GM12878 (cell line): ENCODE measurements at regions not wholly inside any gene's neighbourhood (a gene's known extent, or its start where the extent isn't known, plus 50 kb on each side); places are given as distances from the start of the nearest gene placed in this dataset.
A peak's percentile ranks its signal among the peaks of the same experiment; 100 is the strongest.
"Not testable (repeated sequence)": the region's sequence is repeated elsewhere in the genome, so short reads cannot be mapped to it uniquely, and the experiment has no call there.

Experiments
- ATAC-seq: fragments of 200-7000 bp; cut with Tn5 transposase; 3 replicates; pipeline ENCODE4 v1.9.1; 2020; ENCODE audit warnings: mild to moderate bottlenecking, moderate library complexity
- BruUV-seq: library from RNA; stranded (reverse); fragments of 400-500 nt; replicated peaks from 2 replicates; lab custom pipeline; 2021; lab: Mats Ljungman, UMichigan
- CTCF ChIA-PET: fragments of 300-600 bp; sonication (Branson Sonifier 250); formaldehyde crosslinking; extraction: SDS; loops from one replicate; lab custom pipeline; 2021; ENCODE audit warnings: inconsistent platforms; lab: Yijun Ruan, JAX
- POLR2A ChIA-PET: fragments of 350-600 bp; formaldehyde crosslinking; extraction: SDS; loops from one replicate; lab custom pipeline; 2021; ENCODE audit warnings: inconsistent platforms; lab: Charles Lee
- RAD21 ChIA-PET: fragments of 300-600 bp; sonication (Branson Sonifier 250); formaldehyde crosslinking; loops from one replicate; lab custom pipeline; 2023; ENCODE audit warnings: antibody characterized with exemption; ENCODE audit not compliant: unreplicated experiment; lab: Charles Lee
- SMC1A ChIA-PET: fragments of 300-600 bp; sonication (Branson Sonifier 250); formaldehyde crosslinking; loops from one replicate; lab custom pipeline; 2023; ENCODE audit not compliant: unreplicated experiment, uncharacterized antibody; lab: Charles Lee
- DNase-seq: peaks from one replicate; pipeline ENCODE4 v3.0.0-alpha.2; 2011; ENCODE audit warnings: low read depth, low spot score
- FAIRE-seq: peaks from 3 replicates; lab custom pipeline; 2011; peaks lifted over from hg19 to GRCh38; lab: Jason Lieb, UNC
- H2AFZ ChIP-seq: 2 replicates; pipeline ENCODE4 v1.6.0; 2011; ENCODE audit warnings: low read depth, low read length, control low read depth; ENCODE audit not compliant: control insufficient read depth
- H3K27ac ChIP-seq: 2 replicates; pipeline ENCODE4 v1.5.1; 2011; ENCODE audit warnings: control low read depth; ENCODE audit not compliant: control insufficient read depth, insufficient read depth
- H3K27me3 ChIP-seq, 2 experiments: replicated peaks in 1 of 2; 2 replicates each; pipeline versions ENCODE4 v1.6.0 to v1.6.1; 2011; ENCODE audit warnings: low read length in 1 of 2; ENCODE audit not compliant: control insufficient read depth in 2 of 2, insufficient read depth in 2 of 2
- H3K36me3 ChIP-seq, 2 experiments: 2 replicates each; pipeline ENCODE4 v1.5.1; 2011; ENCODE audit warnings: low read length in 1 of 2; ENCODE audit not compliant: control insufficient read depth in 2 of 2, insufficient read depth in 2 of 2
- H3K4me1 ChIP-seq: 2 replicates; pipeline ENCODE4 v1.6.1; 2011; ENCODE audit warnings: mild to moderate bottlenecking, low read length, moderate library complexity, mixed read lengths; ENCODE audit not compliant: control insufficient read depth, insufficient read depth
- H3K4me2 ChIP-seq: 2 replicates; pipeline ENCODE4 v1.6.0; 2011; ENCODE audit warnings: control low read depth; ENCODE audit not compliant: control insufficient read depth, insufficient read depth
- H3K4me3 ChIP-seq: fragments of 200-600 bp; sonication (generic); 2 replicates; pipeline ENCODE4 v1.5.1; 2016
- H3K79me2 ChIP-seq: 2 replicates; pipeline ENCODE4 v1.6.0; 2011; ENCODE audit warnings: low read length; ENCODE audit not compliant: control insufficient read depth, insufficient read depth
- H3K9ac ChIP-seq: 2 replicates; pipeline ENCODE4 v1.8.0; 2011; ENCODE audit warnings: low read length, control low read depth, mixed read lengths; ENCODE audit not compliant: control insufficient read depth, insufficient read depth
- H3K9me3 ChIP-seq: replicated peaks from 3 replicates; pipeline ENCODE4 v1.5.1; 2011; ENCODE audit warnings: mild to moderate bottlenecking, low read length; ENCODE audit not compliant: control insufficient read depth, insufficient read depth
- H4K20me1 ChIP-seq: 2 replicates; pipeline ENCODE4 v1.6.0; 2011; ENCODE audit not compliant: control insufficient read depth, insufficient read depth
- IKZF1 ChIP-seq: fragments of 450-650 bp; conservative IDR thresholded peaks from 2 replicates; pipeline ENCODE4 v1.6.1; 2017; ENCODE audit warnings: antibody characterized with exemption, mild to moderate bottlenecking
- SPI1 ChIP-seq: IDR thresholded peaks from 2 replicates; pipeline ENCODE4 v1.6.1; 2011; ENCODE audit warnings: low read depth, mild to moderate bottlenecking, low read length, moderate library complexity, borderline replicate concordance; ENCODE audit not compliant: insufficient read depth
- WGBS: methylation state at CpG from one replicate; pipeline ENCODE4 v1.1.6; 2016; ENCODE audit warnings: low lambda C conversion rate; ENCODE audit not compliant: insufficient replicate concordance, insufficient coverage; ENCODE audit errors: missing lambda C conversion rate; 5-methylcytosine and 5-hydroxymethylcytosine counted together
- in situ Hi-C: fragments of 300-500 bp; cut with MboI; formaldehyde crosslinking; loops from 9 replicates; pipeline ENCODE4 v1.14.3; 2018; ENCODE audit warnings: mixed read lengths
- intact Hi-C: fragments of 100-400 bp; cut with micrococcal nuclease; formaldehyde crosslinking; loops from one replicate; pipeline ENCODE4 v1.14.2; 2022; ENCODE audit not compliant: unreplicated experiment

GRCh38 chrX:143319526-143319925 lies 197.7 kb downstream of the SPANXN3 start:
- no peaks in the 10 kb centered on the region for H3K4me1 ChIP-seq
- ChIA-PET RAD21 (no interaction called here), CTCF (no interaction called here), POLR2A (no interaction called here), SMC1A (no interaction called here)
- no peaks in the 10 kb centered on the region for H3K79me2 ChIP-seq
- no peak overlapping the region for H3K4me2 ChIP-seq
- WGBS: 16% methylated on average over 6 of the region's 6 CpGs
- H3K9me3 ChIP-seq: no peaks in the 10 kb centered on the region
- no peak overlapping the region for H3K9ac ChIP-seq
- H3K4me3 ChIP-seq: no peak overlapping the region
- no TSS peak for BruUV-seq
- no peaks in the 10 kb centered on the region for H3K36me3 ChIP-seq
- ATAC-seq (no peak), FAIRE-seq (no peak), DNase-seq (no peak)
- no peak overlapping the region for H2AFZ ChIP-seq
- in situ Hi-C loops: no loop called here
- TF ChIP-seq IKZF1: no peak
- 0 out of 2 replicates have a peak, but pooled peaks have one; percentile 8 for TF ChIP-seq SPI1
- H3K27me3 ChIP-seq: no peaks in the 10 kb centered on the region
- intact Hi-C loops: no loop called here
- no peaks in the 10 kb centered on the region for H4K20me1 ChIP-seq
- no peak overlapping the region for H3K27ac ChIP-seq

GRCh38 chrX:143318857-143319256 lies 198.4 kb downstream of the SPANXN3 start:
- H3K27me3 ChIP-seq, ATAC-seq, H3K79me2 ChIP-seq, H3K27ac ChIP-seq, H3K36me3 ChIP-seq, H2AFZ ChIP-seq, H3K4me3 ChIP-seq, in situ Hi-C loops, RAD21 ChIA-PET, H3K4me2 ChIP-seq, H3K9ac ChIP-seq, CTCF ChIA-PET, POLR2A ChIA-PET, H3K9me3 ChIP-seq, intact Hi-C loops, DNase-seq, FAIRE-seq, H4K20me1 ChIP-seq, SMC1A ChIA-PET, BruUV-seq, H3K4me1 ChIP-seq: not testable (repeated sequence)
- WGBS: 50% methylated on average over 2 of the region's 2 CpGs
